ENCODE measurements at regions not wholly inside any gene's neighbourhood (a gene's known extent, or its start where the extent isn't known, plus 50 kb on each side); places are given as distances from the start of the nearest gene placed in this dataset.

DNA sequence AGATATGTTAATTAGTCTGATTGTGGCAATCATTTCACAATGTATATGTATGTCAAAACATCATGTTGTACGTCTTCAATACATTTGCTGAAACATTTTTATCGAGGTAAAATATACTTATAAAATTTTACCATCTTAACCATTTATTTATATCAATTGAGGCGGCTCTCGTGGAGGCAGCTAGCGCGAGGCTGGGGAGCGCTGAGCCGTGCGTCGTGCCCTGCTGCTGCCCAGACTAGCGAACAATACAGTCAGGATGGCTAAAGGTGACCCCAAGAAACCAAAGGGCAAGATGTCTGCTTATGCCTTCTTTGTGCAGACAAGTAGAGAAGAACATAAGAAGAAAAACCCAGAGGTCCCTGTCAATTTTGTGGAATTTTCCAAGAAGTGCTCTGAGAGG lies 202.5 kb upstream of the PBX1 start:
- TF ChIP-seq EP300 (IDR thresholded peaks at IDR 0.05) (no peak), POLR2AphosphoS5 (IDR thresholded peaks at IDR 0.05) (no peak), POLR2A (IDR thresholded peaks at IDR 0.05) (no peak)
- TF ChIP-seq, protein P1, sequence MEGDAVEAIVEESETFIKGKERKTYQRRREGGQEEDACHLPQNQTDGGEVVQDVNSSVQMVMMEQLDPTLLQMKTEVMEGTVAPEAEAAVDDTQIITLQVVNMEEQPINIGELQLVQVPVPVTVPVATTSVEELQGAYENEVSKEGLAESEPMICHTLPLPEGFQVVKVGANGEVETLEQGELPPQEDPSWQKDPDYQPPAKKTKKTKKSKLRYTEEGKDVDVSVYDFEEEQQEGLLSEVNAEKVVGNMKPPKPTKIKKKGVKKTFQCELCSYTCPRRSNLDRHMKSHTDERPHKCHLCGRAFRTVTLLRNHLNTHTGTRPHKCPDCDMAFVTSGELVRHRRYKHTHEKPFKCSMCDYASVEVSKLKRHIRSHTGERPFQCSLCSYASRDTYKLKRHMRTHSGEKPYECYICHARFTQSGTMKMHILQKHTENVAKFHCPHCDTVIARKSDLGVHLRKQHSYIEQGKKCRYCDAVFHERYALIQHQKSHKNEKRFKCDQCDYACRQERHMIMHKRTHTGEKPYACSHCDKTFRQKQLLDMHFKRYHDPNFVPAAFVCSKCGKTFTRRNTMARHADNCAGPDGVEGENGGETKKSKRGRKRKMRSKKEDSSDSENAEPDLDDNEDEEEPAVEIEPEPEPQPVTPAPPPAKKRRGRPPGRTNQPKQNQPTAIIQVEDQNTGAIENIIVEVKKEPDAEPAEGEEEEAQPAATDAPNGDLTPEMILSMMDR (IDR thresholded peaks at IDR 0.05), result no peak
